ENCODE measurements at regions not wholly inside any gene's neighbourhood (a gene's known extent, or its start where the extent isn't known, plus 50 kb on each side); places are given as distances from the start of the nearest gene placed in this dataset.

- no peak for DNase-seq (ENCODE audit: low read depth)
- TF ChIP-seq, protein P1, sequence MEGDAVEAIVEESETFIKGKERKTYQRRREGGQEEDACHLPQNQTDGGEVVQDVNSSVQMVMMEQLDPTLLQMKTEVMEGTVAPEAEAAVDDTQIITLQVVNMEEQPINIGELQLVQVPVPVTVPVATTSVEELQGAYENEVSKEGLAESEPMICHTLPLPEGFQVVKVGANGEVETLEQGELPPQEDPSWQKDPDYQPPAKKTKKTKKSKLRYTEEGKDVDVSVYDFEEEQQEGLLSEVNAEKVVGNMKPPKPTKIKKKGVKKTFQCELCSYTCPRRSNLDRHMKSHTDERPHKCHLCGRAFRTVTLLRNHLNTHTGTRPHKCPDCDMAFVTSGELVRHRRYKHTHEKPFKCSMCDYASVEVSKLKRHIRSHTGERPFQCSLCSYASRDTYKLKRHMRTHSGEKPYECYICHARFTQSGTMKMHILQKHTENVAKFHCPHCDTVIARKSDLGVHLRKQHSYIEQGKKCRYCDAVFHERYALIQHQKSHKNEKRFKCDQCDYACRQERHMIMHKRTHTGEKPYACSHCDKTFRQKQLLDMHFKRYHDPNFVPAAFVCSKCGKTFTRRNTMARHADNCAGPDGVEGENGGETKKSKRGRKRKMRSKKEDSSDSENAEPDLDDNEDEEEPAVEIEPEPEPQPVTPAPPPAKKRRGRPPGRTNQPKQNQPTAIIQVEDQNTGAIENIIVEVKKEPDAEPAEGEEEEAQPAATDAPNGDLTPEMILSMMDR (IDR thresholded peaks at IDR 0.05; ENCODE audit: control insufficient read depth, extremely low read depth, insufficient read depth), result no peak
- no peak overlapping the region for H3K4me3 ChIP-seq (ENCODE audit: low read depth, low read length)
Measured at GRCh38 chr6:140300331-140300730, 925.9 kb upstream of the CITED2 start.

- TF ChIP-seq, protein P1 (IDR thresholded peaks at IDR 0.05; ENCODE audit: control insufficient read depth, extremely low read depth, insufficient read depth), result no peak
Measured at GRCh38 chr6:140289186-140289585, 914.7 kb upstream of the CITED2 start.

DNA sequence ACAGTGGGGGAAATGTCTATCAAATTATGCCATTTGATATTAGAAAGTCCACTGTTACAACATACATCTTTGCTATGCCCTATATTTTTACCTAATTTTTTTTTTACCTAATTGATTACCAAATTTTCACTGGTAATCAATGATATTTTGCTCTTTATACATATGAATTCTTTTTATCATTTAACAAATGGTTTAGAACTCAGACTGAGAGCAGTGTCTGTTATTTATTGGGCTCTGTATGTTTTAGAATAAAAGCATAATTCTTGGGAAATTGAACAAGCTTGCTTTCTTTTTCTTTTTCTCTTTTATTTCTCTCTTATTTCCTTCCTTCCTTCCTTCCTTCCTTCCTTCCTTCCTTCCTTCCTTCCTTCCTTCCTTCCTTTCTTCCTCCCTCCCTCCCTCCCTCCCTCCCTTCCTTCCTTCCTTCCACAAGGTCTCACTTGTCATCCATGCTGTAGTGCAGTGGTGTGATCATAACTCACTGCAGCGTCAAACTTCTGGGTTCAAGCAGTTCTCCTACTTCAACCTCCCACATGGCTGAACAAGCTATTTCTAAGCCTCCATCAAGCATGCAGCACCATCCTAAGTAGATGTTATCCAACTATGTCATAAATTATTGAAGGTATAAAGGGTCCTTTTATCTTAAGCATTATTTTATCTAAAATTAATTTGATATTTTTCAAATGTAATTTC lies 911.7 kb upstream of the CITED2 start:
- TF ChIP-seq, protein P1 (IDR thresholded peaks at IDR 0.05; ENCODE audit: control insufficient read depth, extremely low read depth, insufficient read depth), result no peak
- no peak for DNase-seq (ENCODE audit: low read depth)
- H3K4me3 ChIP-seq (ENCODE audit: low read depth, low read length), result no peak overlapping the region

More at GRCh38 chr6:140289186-140289585, 914.7 kb upstream of the CITED2 start:
- no peak for DNase-seq (ENCODE audit: low read depth)
- no peak overlapping the region for H3K4me3 ChIP-seq (ENCODE audit: low read depth, low read length)

DNA sequence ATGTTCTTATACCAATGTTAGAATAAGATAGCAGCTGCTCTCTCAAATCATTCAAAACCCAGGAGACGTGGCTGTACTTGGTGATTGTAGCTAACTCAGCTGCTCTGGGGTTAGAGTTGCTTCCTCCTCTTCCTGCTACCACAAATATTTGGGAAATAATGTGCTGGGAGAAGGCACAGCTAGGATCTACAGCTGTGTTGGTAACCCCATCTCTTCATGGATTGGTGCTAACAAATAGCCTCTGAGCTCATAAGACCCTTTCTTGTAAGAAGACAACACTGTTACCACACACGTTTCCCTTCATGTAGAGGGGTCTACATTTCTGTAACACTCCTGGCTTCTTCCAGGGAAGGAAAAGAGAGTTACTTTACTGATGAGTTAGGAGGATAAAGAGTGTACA lies 911.0 kb upstream of the CITED2 start:
- no peak for DNase-seq (ENCODE audit: low read depth)
- TF ChIP-seq, protein P1 (IDR thresholded peaks at IDR 0.05; ENCODE audit: control insufficient read depth, extremely low read depth, insufficient read depth), result no peak
- H3K4me3 ChIP-seq (ENCODE audit: low read depth, low read length), result no peak overlapping the region

- no peak overlapping the region for H3K4me3 ChIP-seq (ENCODE audit: low read depth, low read length)
- DNase-seq (ENCODE audit: low read depth), result no peak
- TF ChIP-seq, protein P1 (IDR thresholded peaks at IDR 0.05; ENCODE audit: control insufficient read depth, extremely low read depth, insufficient read depth), result no peak
Measured at GRCh38 chr6:140284871-140285270, 910.4 kb upstream of the CITED2 start.

DNA sequence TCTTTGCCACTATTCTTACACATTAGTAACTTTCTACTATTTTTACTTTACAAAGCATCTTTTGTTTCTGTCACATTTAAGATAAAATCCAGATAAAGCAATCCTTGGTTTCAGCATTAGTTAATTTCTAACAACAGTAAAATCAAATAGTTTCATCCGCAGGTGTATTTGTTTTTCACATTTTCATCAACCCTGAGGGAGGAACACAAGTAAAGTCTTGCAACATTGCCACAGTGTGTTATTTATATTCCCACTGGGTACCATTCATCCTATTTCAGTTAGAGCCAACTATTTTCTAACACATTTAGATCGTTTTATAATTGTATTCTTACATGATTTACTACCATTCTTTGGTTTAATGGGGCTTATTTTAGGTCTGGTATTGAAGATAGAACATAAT lies 908.7 kb upstream of the CITED2 start:
- TF ChIP-seq, protein P1 (IDR thresholded peaks at IDR 0.05; ENCODE audit: control insufficient read depth, extremely low read depth, insufficient read depth), result no peak
- DNase-seq (ENCODE audit: low read depth), result no peak
- H3K4me3 ChIP-seq (ENCODE audit: low read depth, low read length), result no peak overlapping the region

DNA sequence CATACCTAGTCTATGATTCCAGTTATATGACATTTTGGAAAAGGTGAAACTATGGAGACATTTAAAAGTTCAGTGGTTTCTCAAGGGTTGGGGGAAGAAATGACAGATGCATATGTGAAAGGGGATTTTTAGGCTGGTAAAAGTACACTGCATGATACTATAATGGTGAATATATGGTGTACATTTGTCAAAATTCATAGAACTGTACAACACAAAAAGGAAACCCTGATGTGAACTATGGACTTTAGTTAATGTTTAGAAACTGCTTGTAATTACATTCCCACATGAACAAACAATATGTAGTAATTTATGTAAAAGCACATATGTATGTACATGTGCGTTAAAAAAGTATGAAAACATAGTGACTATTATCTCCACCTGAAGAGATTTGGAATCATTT lies 907.3 kb upstream of the CITED2 start:
- no peak overlapping the region for H3K4me3 ChIP-seq (ENCODE audit: low read depth, low read length)
- DNase-seq (ENCODE audit: low read depth), result no peak
- TF ChIP-seq, protein P1 (IDR thresholded peaks at IDR 0.05; ENCODE audit: control insufficient read depth, extremely low read depth, insufficient read depth), result no peak
